Fibroblast of skin of left quadriceps (primary cell): ENCODE measurements at regions not wholly inside any gene's neighbourhood (a gene's known extent, or its start where the extent isn't known, plus 50 kb on each side); places are given as distances from the start of the nearest gene placed in this dataset.

Experiments used
- DNase-seq, 2 experiments: peaks; one replicate each; pipeline ENCODE4 v3.0.0-alpha.2; 2013; ENCODE audit warnings: low read depth in 2 of 2

GRCh38 chr4:75110061-75110460, 177.1 kb downstream of the PARM1 start:
- DNase-seq = no peak

DNA sequence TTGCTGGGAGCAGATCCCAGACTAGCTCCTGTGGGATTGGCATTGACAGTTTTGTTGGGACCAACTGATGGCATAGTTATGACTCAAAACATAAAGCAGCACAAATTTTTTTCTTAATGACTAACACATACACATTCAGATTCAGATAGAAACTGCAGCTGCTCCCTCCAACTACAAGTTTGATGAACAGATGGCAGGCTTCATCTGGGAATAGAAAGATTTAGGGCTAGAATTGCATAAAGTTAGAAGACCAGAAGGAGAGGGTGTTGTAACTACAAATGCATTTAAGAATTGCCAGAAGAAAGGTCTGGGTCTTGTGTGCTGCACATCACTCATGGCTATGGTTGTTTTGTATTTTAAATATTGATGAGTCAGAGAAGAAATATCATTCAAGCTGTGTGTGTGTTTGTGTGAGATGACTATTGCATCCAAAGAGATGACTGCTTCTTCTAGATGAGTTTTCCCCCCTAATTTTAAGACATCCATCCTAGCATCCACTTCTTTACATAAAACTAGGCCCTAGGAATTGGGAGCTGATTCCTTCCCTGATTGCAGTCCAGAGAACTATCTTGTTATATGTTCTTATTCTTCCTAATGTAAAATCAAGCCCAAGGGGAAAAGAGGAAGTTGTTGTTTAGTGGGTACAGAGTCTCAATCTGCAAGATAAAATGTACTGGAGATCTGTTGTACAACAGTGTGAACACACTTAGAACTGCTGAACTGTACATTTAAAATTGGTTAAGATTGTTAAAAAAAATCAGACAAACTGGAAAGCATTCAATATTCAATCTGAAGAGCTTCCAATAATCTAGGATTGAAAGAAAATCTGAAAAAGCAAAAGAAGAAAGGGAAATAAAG, 175.1 kb downstream of the PARM1 start:
- peak; percentile 8 to 9 for DNase-seq

DNA sequence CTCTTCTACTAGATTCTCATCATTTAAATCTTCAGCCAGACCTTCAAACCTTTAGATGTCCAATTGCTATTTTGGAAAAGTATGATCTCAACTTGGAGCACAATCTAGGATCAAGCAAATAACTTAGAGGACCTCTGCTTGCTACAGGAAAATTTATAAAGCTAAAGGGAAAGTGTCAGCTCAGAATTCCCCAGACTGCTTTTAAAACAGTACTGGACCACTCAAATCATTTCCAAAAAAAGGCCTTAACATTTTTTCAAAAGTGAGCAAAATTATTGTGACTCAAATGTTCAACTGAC, 169.8 kb downstream of the PARM1 start:
- no peak for DNase-seq

DNA sequence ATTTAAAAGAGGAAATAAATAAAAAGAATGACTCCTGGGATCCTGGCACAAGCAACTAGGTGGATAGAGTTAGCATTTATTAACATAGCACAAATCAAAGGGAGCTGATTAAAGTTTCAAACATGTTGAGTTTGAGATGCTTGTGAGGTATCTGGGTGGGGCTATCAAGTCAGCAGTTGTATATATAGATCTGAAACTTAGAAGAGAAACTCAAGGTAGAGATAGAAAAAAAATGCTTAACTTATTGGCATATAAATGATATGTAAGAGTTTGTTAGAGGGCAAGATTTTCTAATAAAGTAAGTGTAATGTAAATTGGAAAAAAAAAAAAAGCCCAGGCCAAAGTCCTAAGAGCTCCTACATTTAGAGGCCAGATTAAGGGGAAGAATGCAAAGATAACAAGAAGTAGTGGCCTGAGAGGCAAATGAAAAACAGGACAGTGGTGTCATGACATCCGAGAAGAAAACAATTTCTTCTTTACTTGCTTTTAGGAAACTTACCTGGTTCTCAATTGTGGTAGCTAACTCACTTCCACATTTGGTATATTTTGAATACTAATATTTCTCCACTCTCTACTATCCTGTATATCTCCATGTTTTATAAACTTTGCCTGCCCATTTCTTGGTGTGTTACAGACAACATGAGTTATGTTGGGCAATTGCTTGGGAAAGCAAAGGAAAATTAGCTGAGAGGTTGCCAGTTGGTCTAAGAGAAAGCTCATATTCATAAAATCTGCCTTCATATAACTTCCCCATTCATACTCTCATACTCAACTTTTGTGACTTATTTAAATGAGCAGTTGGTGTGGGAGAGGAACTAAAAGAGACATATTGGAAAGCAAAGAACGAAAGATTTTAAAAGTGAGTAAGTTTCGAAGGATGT, 169.2 kb downstream of the PARM1 start:
- no peak for DNase-seq
